ENCODE measurements at regions not wholly inside any gene's neighbourhood (a gene's known extent, or its start where the extent isn't known, plus 50 kb on each side); places are given as distances from the start of the nearest gene placed in this dataset.

DNA sequence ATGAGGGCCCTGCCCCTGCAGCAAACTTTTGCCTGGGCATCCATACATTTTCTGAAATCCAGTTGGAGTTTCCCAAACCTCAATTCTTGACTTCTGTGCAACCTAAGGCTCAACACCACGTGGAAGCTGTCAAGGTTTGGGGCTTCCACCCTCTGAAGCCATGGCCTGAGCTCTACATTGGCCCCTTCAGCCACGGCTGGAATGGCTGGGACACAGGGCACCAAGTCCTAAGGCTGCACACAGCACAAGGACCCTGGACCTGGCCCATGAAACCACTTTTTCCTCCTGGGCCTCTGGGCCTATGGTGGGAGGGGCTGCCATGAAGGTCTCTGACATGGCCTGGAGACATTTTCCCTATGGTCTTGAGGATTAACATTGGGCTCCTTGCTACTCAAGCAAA, 266.3 kb downstream of the LRIG3 start:
- Histone ChIP-seq H3K4me3 (ENCODE audit: control extremely low read depth in 1 of 5, extremely low read depth in 1 of 5, insufficient read depth in 1 of 5, low read depth in 2 of 5, low read length in 4 of 5) (no peak overlapping the region), H3K4me2 (replicated peaks; ENCODE audit: low read depth, low read length, poor library complexity, severe bottlenecking) (no peak overlapping the region), H3K27ac (ENCODE audit: low read length in 2 of 2) (no peak overlapping the region), H3K27me3 (replicated peaks in 1 of 4; ENCODE audit: control extremely low read depth in 1 of 4, control insufficient read depth in 3 of 4, insufficient read depth in 4 of 4, low read length in 3 of 4) (no peaks in the 10 kb centered on the region), H3K36me3 (replicated peaks in 1 of 2; ENCODE audit: control extremely low read depth in 1 of 2, control insufficient read depth in 1 of 2, extremely low read depth in 1 of 2, insufficient read depth in 2 of 2, low read length in 1 of 2) (no peaks in the 10 kb centered on the region), H3K9ac (ENCODE audit: low read length) (no peak overlapping the region), H4K20me1 (ENCODE audit: control insufficient read depth, insufficient read depth, low read length, poor library complexity, severe bottlenecking) (no peaks in the 10 kb centered on the region), H3K9me3 (ENCODE audit: control extremely low read depth in 1 of 3, control insufficient read depth in 2 of 3, insufficient read depth in 1 of 3, low read length in 2 of 3) (peaks cover 0 to 22% (median 0%) of the 10 kb centered on the region in 3 donors), H3K4me1 (ENCODE audit: control insufficient read depth in 2 of 2, insufficient read depth in 2 of 2, low read length in 2 of 2) (no peaks in the 10 kb centered on the region), H3K79me2 (ENCODE audit: control insufficient read depth, insufficient read depth, low read length) (no peaks in the 10 kb centered on the region), H2AFZ (ENCODE audit: insufficient read depth, low read depth, low read length, poor library complexity, severe bottlenecking) (no peak overlapping the region)
- intact Hi-C loops (cut with micrococcal nuclease) = no loop called here
- no peak overlapping the region for H3K27ac Mint-ChIP-seq
- CTCF ChIA-PET = no interaction called here
- WGBS (ENCODE audit: insufficient coverage) = 25% methylated on average over 1 of the region's 2 CpGs
- TF ChIP-seq, protein P1, sequence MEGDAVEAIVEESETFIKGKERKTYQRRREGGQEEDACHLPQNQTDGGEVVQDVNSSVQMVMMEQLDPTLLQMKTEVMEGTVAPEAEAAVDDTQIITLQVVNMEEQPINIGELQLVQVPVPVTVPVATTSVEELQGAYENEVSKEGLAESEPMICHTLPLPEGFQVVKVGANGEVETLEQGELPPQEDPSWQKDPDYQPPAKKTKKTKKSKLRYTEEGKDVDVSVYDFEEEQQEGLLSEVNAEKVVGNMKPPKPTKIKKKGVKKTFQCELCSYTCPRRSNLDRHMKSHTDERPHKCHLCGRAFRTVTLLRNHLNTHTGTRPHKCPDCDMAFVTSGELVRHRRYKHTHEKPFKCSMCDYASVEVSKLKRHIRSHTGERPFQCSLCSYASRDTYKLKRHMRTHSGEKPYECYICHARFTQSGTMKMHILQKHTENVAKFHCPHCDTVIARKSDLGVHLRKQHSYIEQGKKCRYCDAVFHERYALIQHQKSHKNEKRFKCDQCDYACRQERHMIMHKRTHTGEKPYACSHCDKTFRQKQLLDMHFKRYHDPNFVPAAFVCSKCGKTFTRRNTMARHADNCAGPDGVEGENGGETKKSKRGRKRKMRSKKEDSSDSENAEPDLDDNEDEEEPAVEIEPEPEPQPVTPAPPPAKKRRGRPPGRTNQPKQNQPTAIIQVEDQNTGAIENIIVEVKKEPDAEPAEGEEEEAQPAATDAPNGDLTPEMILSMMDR (IDR thresholded peaks at IDR 0.05) = no peak
- peaks cover 7% of the 10 kb centered on the region for H3K9me3 Mint-ChIP-seq (ENCODE audit: insufficient read depth)
- DNase-seq = no peak
- ATAC-seq (ENCODE audit: low read depth) = no peak
- H3K27me3 Mint-ChIP-seq = no peaks in the 10 kb centered on the region
- no peaks in the 10 kb centered on the region for H3K4me1 Mint-ChIP-seq
- no peak overlapping the region for H3K4me3 Mint-ChIP-seq
- POLR2A ChIA-PET = no interaction called here

- DNase-seq (no peak), ATAC-seq (ENCODE audit: low read depth) (no peak)
- Mint-ChIP-seq H3K27ac (no peak overlapping the region), H3K4me1 (no peaks in the 10 kb centered on the region), H3K9me3 (ENCODE audit: insufficient read depth) (peaks cover 7% of the 10 kb centered on the region), H3K4me3 (no peak overlapping the region), H3K27me3 (no peaks in the 10 kb centered on the region)
- Histone ChIP-seq H3K4me3 (ENCODE audit: control extremely low read depth in 1 of 5, extremely low read depth in 1 of 5, insufficient read depth in 1 of 5, low read depth in 2 of 5, low read length in 4 of 5) (no peak overlapping the region), H3K4me2 (replicated peaks; ENCODE audit: low read depth, low read length, poor library complexity, severe bottlenecking) (no peak overlapping the region), H3K79me2 (ENCODE audit: control insufficient read depth, insufficient read depth, low read length) (no peaks in the 10 kb centered on the region), H3K9ac (ENCODE audit: low read length) (no peak overlapping the region), H3K27me3 (replicated peaks in 1 of 4; ENCODE audit: control extremely low read depth in 1 of 4, control insufficient read depth in 3 of 4, insufficient read depth in 4 of 4, low read length in 3 of 4) (no peaks in the 10 kb centered on the region), H2AFZ (ENCODE audit: insufficient read depth, low read depth, low read length, poor library complexity, severe bottlenecking) (no peak overlapping the region), H3K9me3 (ENCODE audit: control extremely low read depth in 1 of 3, control insufficient read depth in 2 of 3, insufficient read depth in 1 of 3, low read length in 2 of 3) (peaks cover 0 to 22% (median 0%) of the 10 kb centered on the region in 3 donors), H3K4me1 (ENCODE audit: control insufficient read depth in 2 of 2, insufficient read depth in 2 of 2, low read length in 2 of 2) (no peaks in the 10 kb centered on the region), H3K27ac (ENCODE audit: low read length in 2 of 2) (no peak overlapping the region), H3K36me3 (replicated peaks in 1 of 2; ENCODE audit: control extremely low read depth in 1 of 2, control insufficient read depth in 1 of 2, extremely low read depth in 1 of 2, insufficient read depth in 2 of 2, low read length in 1 of 2) (no peaks in the 10 kb centered on the region), H4K20me1 (ENCODE audit: control insufficient read depth, insufficient read depth, low read length, poor library complexity, severe bottlenecking) (no peaks in the 10 kb centered on the region)
- ChIA-PET POLR2A (no interaction called here), CTCF (no interaction called here)
- intact Hi-C loops (cut with micrococcal nuclease) = no loop called here
- TF ChIP-seq, protein P1 (IDR thresholded peaks at IDR 0.05) = no peak
- no peak for TF ChIP-seq EZH2 (IDR thresholded peaks at IDR 0.05; ENCODE audit: borderline replicate concordance, insufficient read depth, low read depth, low read length, poor library complexity, severe bottlenecking)
- WGBS (ENCODE audit: insufficient coverage) = 83% methylated on average over 6 of the region's 6 CpGs
Measured at GRCh38 chr12:58655375-58655774, 264.9 kb downstream of the LRIG3 start.

Data from B cell (primary cell).